Astrocyte (in vitro differentiated cells and primary cell): ENCODE measurements at regions not wholly inside any gene's neighbourhood (a gene's known extent, or its start where the extent isn't known, plus 50 kb on each side); places are given as distances from the start of the nearest gene placed in this dataset.

ENCODE experiments used
- DNase-seq: peaks from one replicate; pipeline ENCODE4 v3.0.0-alpha.2; 2010; ENCODE audit warnings: low read depth
- FAIRE-seq: peaks from 2 replicates; lab custom pipeline; 2011; peaks lifted over from hg19 to GRCh38; lab: Jason Lieb, UNC
- H2AFZ ChIP-seq: 2 replicates; pipeline ENCODE4 v1.6.0; 2012; ENCODE audit warnings: low read depth, low read length, inconsistent platforms
- H3K27ac ChIP-seq: 2 replicates; pipeline ENCODE4 v1.5.1; 2011; ENCODE audit warnings: low read depth, low read length, inconsistent platforms
- H3K27me3 ChIP-seq: 2 replicates; pipeline ENCODE4 v1.6.0; 2011; ENCODE audit warnings: low read length, inconsistent platforms; ENCODE audit not compliant: insufficient read depth
- H3K36me3 ChIP-seq: 2 replicates; pipeline ENCODE4 v1.5.1; 2011; ENCODE audit warnings: low read length, inconsistent platforms; ENCODE audit not compliant: insufficient read depth
- H3K4me1 ChIP-seq: 2 replicates; pipeline ENCODE4 v1.5.1; 2011; ENCODE audit warnings: low read length, inconsistent platforms; ENCODE audit not compliant: insufficient read depth
- H3K4me2 ChIP-seq: 2 replicates; pipeline ENCODE4 v1.6.0; 2012; ENCODE audit warnings: low read length, inconsistent platforms
- H3K4me3 ChIP-seq: 2 replicates; pipeline ENCODE4 v1.5.1; 2011; ENCODE audit warnings: low read depth, mild to moderate bottlenecking, low read length, inconsistent platforms; ENCODE audit not compliant: insufficient read depth
- H3K79me2 ChIP-seq: 2 replicates; pipeline ENCODE4 v1.6.0; 2012; ENCODE audit warnings: mild to moderate bottlenecking, low read length, inconsistent platforms; ENCODE audit not compliant: insufficient read depth
- H3K9ac ChIP-seq: 2 replicates; pipeline ENCODE4 v1.6.0; 2012; ENCODE audit warnings: mild to moderate bottlenecking, low read length, inconsistent platforms
- H3K9me3 ChIP-seq: 2 replicates; pipeline ENCODE4 v1.5.1; 2012; ENCODE audit warnings: low read depth, mild to moderate bottlenecking, low read length, inconsistent platforms; ENCODE audit not compliant: insufficient read depth
- H4K20me1 ChIP-seq: 2 replicates; pipeline ENCODE4 v1.6.0; 2012; ENCODE audit warnings: low read length, inconsistent platforms; ENCODE audit not compliant: insufficient read depth
- H3K27ac Mint-ChIP-seq: one replicate; pipeline ENCODE4 v1.8.0; 2021; ENCODE audit warnings: mild to moderate bottlenecking, mixed read lengths; ENCODE audit not compliant: unreplicated experiment
- H3K27me3 Mint-ChIP-seq: one replicate; pipeline ENCODE4 v1.8.0; 2021; ENCODE audit warnings: low read depth, mixed read lengths; ENCODE audit not compliant: unreplicated experiment
- H3K36me3 Mint-ChIP-seq: one replicate; pipeline ENCODE4 v1.8.0; 2021; ENCODE audit warnings: low read depth, mixed read lengths; ENCODE audit not compliant: unreplicated experiment
- H3K4me1 Mint-ChIP-seq: one replicate; pipeline ENCODE4 v1.8.0; 2021; ENCODE audit warnings: low read depth, mixed read lengths; ENCODE audit not compliant: unreplicated experiment
- H3K4me3 Mint-ChIP-seq: one replicate; pipeline ENCODE4 v1.8.0; 2021; ENCODE audit warnings: mild to moderate bottlenecking, moderate library complexity, mixed read lengths; ENCODE audit not compliant: unreplicated experiment
- H3K9me3 Mint-ChIP-seq: one replicate; pipeline ENCODE4 v1.8.0; 2021; ENCODE audit warnings: mild to moderate bottlenecking, mixed read lengths; ENCODE audit not compliant: unreplicated experiment
- EZH2 ChIP-seq: IDR thresholded peaks from 2 replicates; pipeline ENCODE4 v1.6.1; 2012; ENCODE audit warnings: mild to moderate bottlenecking, low read length, inconsistent platforms; ENCODE audit not compliant: insufficient read depth
- TF ChIP-seq, protein P1 (sequence below): IDR thresholded peaks from 2 replicates; pipeline ENCODE4 v1.5.1; 2011; ENCODE audit warnings: low read depth, mild to moderate bottlenecking, inconsistent platforms, low read length, moderate library complexity; ENCODE audit not compliant: insufficient read depth

DNA sequence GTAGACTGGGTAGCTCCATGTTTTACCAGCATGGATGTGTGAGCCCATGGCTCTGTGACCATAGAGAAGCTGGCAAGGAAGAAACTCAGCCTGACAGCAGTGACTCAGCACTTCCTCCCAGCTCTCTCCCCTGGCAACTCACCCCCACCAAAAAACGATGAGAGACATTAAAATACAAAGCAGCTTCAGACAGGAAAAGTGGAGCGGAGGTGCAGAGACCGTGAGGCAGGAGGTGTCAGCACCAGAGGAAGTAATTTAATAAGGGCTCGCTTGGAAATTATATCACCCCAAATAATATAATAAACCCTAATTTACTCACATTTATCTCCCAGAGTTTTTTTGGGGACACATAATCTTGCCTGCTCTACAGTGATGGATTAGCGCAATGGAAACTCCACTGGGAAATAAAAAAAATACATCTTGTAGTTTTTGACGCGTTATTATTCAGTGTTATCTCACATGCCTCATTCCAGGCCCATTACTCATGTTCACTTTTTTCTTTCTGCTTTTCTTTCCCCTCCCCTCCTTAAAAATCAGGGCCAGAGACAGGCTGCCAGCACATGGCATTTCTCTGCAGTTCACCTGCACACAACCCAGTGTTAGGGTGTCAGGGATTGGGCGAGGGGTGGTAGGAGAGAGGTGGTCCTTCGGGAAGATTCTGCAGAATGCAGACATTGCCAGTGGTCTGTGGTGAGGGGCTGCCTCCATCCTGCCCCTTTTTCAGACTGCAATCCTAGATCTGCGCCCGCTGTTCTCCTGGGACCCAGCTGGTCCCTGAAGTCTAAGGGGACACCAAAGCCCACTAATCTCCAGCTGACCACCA is 170.8 kb downstream of the BUD13 start:
- TF ChIP-seq, protein P1, sequence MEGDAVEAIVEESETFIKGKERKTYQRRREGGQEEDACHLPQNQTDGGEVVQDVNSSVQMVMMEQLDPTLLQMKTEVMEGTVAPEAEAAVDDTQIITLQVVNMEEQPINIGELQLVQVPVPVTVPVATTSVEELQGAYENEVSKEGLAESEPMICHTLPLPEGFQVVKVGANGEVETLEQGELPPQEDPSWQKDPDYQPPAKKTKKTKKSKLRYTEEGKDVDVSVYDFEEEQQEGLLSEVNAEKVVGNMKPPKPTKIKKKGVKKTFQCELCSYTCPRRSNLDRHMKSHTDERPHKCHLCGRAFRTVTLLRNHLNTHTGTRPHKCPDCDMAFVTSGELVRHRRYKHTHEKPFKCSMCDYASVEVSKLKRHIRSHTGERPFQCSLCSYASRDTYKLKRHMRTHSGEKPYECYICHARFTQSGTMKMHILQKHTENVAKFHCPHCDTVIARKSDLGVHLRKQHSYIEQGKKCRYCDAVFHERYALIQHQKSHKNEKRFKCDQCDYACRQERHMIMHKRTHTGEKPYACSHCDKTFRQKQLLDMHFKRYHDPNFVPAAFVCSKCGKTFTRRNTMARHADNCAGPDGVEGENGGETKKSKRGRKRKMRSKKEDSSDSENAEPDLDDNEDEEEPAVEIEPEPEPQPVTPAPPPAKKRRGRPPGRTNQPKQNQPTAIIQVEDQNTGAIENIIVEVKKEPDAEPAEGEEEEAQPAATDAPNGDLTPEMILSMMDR: no peak
- TF ChIP-seq EZH2: no peak
- Histone ChIP-seq H3K9me3 (no peaks in the 10 kb centered on the region), H3K4me1 (peaks cover 4% of the 10 kb centered on the region), H3K4me2 (peak overlapping the region; percentile 50), H3K27ac (peak overlapping the region; percentile 24), H3K36me3 (no peaks in the 10 kb centered on the region), H2AFZ (peak overlapping the region; percentile 38), H3K27me3 (no peaks in the 10 kb centered on the region), H4K20me1 (no peaks in the 10 kb centered on the region), H3K9ac (no peak overlapping the region), H3K79me2 (no peaks in the 10 kb centered on the region), H3K4me3 (no peak overlapping the region)
- Mint-ChIP-seq H3K9me3 (peaks cover 4% of the 10 kb centered on the region), H3K27ac (peak overlapping the region; percentile 98), H3K4me3 (no peak overlapping the region), H3K36me3 (no peaks in the 10 kb centered on the region), H3K4me1 (peaks cover 14% of the 10 kb centered on the region), H3K27me3 (peaks cover 56% of the 10 kb centered on the region)
- DNase-seq (peak; percentile 42), FAIRE-seq (no peak)

DNA sequence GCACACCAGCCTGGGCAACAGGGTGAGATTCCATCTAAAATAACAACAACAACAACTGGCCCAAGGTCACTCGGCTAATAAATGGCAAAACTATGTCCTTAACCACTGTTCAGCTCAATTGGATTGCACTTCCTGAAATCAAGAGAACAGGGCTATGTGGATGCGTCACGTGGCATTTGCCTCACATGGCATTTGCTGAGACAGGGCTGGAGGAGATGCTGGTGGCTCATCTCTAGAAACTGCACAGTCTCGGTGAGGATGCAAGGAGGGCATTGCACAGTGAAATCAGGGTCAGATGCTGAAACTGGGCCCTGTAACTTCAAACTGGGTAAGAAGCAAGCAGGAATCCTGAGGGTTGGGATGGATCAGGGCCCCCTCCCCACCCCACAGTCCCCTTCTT is 171.9 kb downstream of the BUD13 start:
- H3K4me3 ChIP-seq: no peak overlapping the region
- peaks cover 4% of the 10 kb centered on the region for H3K4me1 ChIP-seq
- no peak for TF ChIP-seq EZH2
- TF ChIP-seq, protein P1: no peak
- no peaks in the 10 kb centered on the region for H3K9me3 ChIP-seq
- Mint-ChIP-seq H3K4me1 (peaks cover 14% of the 10 kb centered on the region), H3K27ac (no peak overlapping the region), H3K27me3 (peaks cover 56% of the 10 kb centered on the region), H3K9me3 (peaks cover 5% of the 10 kb centered on the region), H3K36me3 (no peaks in the 10 kb centered on the region), H3K4me3 (no peak overlapping the region)
- H2AFZ ChIP-seq: no peak overlapping the region
- no peak overlapping the region for H3K27ac ChIP-seq
- FAIRE-seq: no peak
- DNase-seq: no peak
- no peaks in the 10 kb centered on the region for H3K27me3 ChIP-seq
- no peaks in the 10 kb centered on the region for H3K79me2 ChIP-seq
- H4K20me1 ChIP-seq: no peaks in the 10 kb centered on the region
- H3K4me2 ChIP-seq: no peak overlapping the region
- H3K36me3 ChIP-seq: no peaks in the 10 kb centered on the region
- H3K9ac ChIP-seq: no peak overlapping the region

DNA sequence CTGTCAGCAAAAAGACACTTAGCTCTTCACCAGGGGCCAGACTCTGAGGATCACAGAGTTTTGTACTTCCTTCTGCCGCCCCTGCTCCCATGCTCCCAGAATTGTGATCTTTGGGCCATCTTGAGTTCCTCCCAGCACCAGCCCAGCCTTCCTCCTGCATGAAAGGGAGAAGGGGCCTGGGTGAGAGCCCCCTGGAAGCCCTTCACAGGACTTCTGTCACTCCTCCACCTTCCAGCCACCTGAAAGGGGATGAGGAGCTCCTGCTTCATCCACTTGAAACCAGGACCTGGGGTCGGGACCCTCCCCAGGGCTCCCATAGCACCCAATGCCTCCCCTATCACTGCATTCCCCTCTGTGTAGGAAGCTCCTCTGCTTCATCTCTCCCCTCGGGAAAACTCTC is 174.2 kb downstream of the BUD13 start:
- Histone ChIP-seq H3K4me1 (peaks cover 4% of the 10 kb centered on the region), H2AFZ (no peak overlapping the region), H3K4me3 (no peak overlapping the region), H3K27ac (no peak overlapping the region), H3K79me2 (no peaks in the 10 kb centered on the region), H3K4me2 (no peak overlapping the region), H3K9me3 (no peaks in the 10 kb centered on the region), H4K20me1 (no peaks in the 10 kb centered on the region), H3K36me3 (no peaks in the 10 kb centered on the region), H3K9ac (no peak overlapping the region), H3K27me3 (no peaks in the 10 kb centered on the region)
- peaks cover 56% of the 10 kb centered on the region for H3K27me3 Mint-ChIP-seq
- no peak overlapping the region for H3K4me3 Mint-ChIP-seq
- H3K36me3 Mint-ChIP-seq: no peaks in the 10 kb centered on the region
- H3K27ac Mint-ChIP-seq: no peak overlapping the region
- DNase-seq (no peak), FAIRE-seq (no peak)
- H3K4me1 Mint-ChIP-seq: peaks cover 14% of the 10 kb centered on the region
- TF ChIP-seq, protein P1: no peak
- TF ChIP-seq EZH2: no peak
- peaks cover 8% of the 10 kb centered on the region for H3K9me3 Mint-ChIP-seq
